Occipital lobe (tissue), 1 donor: ENCODE measurements at regions not wholly inside any gene's neighbourhood (a gene's known extent, or its start where the extent isn't known, plus 50 kb on each side); places are given as distances from the start of the nearest gene placed in this dataset.
"Not testable (repeated sequence)": the region's sequence is repeated elsewhere in the genome, so short reads cannot be mapped to it uniquely, and the experiment has no call there.

Source experiments
- DNase-seq: peaks from one replicate; lab custom pipeline; 2025; lab: John Stamatoyannopoulos, UW

- peak; percentile 32 for DNase-seq
Measured at GRCh38 chr7:81294897-81295515, 376.2 kb upstream of the SEMA3C start.

GRCh38 chr7:81293806-81294205 lies 375.0 kb upstream of the SEMA3C start:
- no peak for DNase-seq

- not testable (repeated sequence) for DNase-seq
Measured at GRCh38 chr7:81286754-81287153, 367.9 kb upstream of the SEMA3C start.

GRCh38 chr7:81285142-81285871 lies 366.5 kb upstream of the SEMA3C start:
- DNase-seq, result no peak

GRCh38 chr7:81284576-81284975 lies 365.7 kb upstream of the SEMA3C start:
- no peak for DNase-seq

GRCh38 chr7:81280531-81280930 lies 361.7 kb upstream of the SEMA3C start:
- DNase-seq, result no peak

GRCh38 chr7:81277691-81278090 lies 358.8 kb upstream of the SEMA3C start:
- no peak for DNase-seq

GRCh38 chr7:81273601-81274397 lies 354.9 kb upstream of the SEMA3C start:
- no peak for DNase-seq

- DNase-seq, result no peak
Measured at GRCh38 chr7:81272176-81272575, 353.3 kb upstream of the SEMA3C start.

GRCh38 chr7:81268551-81268950 lies 349.7 kb upstream of the SEMA3C start:
- no peak for DNase-seq

- no peak for DNase-seq
Measured at GRCh38 chr7:81267508-81267907, 348.7 kb upstream of the SEMA3C start.

- no peak for DNase-seq
Measured at GRCh38 chr7:81264116-81264515, 345.3 kb upstream of the SEMA3C start.

GRCh38 chr7:81260152-81260551 lies 341.3 kb upstream of the SEMA3C start:
- DNase-seq, result no peak

GRCh38 chr7:81256991-81257390 lies 338.1 kb upstream of the SEMA3C start:
- no peak for DNase-seq

- DNase-seq, result no peak
Measured at GRCh38 chr7:81248420-81248819, 329.6 kb upstream of the SEMA3C start.

GRCh38 chr7:81247364-81247763 lies 328.5 kb upstream of the SEMA3C start:
- DNase-seq, result not testable (repeated sequence)

- no peak for DNase-seq
Measured at GRCh38 chr7:81245353-81245752, 326.5 kb upstream of the SEMA3C start.

- DNase-seq, result no peak
Measured at GRCh38 chr7:81244224-81244623, 325.4 kb upstream of the SEMA3C start.

- DNase-seq, result no peak
Measured at GRCh38 chr7:81236560-81236959, 317.7 kb upstream of the SEMA3C start.

GRCh38 chr7:81235997-81236396 lies 317.1 kb upstream of the SEMA3C start:
- no peak for DNase-seq

GRCh38 chr7:81234896-81235295 lies 316.0 kb upstream of the SEMA3C start:
- DNase-seq, result no peak

GRCh38 chr7:81233208-81233940 lies 314.5 kb upstream of the SEMA3C start:
- no peak for DNase-seq
